NCI-H1105 (cell line): ENCODE measurements at regions not wholly inside any gene's neighbourhood (a gene's known extent, or its start where the extent isn't known, plus 50 kb on each side); places are given as distances from the start of the nearest gene placed in this dataset.

ENCODE experiments used
- DNase-seq: peaks from one replicate; lab custom pipeline; 2025; lab: John Stamatoyannopoulos, UW

DNA sequence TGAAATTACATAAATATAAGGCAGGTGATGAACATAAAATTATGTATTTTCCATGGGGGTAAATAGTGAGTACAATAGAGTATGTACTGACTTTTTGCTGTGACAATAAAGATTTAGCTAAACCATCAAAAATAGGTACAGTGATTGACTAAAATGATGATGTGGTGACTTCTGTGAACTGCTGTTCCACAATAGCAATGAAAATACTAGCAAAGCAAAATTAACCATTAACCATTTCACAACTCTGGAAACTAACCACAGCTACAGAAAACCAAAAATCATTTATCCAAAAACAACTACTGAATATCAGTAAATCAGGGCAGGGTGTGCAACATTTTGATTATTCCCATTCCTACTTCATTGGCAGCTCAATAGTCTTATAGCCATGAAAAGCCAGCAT is 161.4 kb upstream of the GYPC start:
- no peak for DNase-seq

DNA sequence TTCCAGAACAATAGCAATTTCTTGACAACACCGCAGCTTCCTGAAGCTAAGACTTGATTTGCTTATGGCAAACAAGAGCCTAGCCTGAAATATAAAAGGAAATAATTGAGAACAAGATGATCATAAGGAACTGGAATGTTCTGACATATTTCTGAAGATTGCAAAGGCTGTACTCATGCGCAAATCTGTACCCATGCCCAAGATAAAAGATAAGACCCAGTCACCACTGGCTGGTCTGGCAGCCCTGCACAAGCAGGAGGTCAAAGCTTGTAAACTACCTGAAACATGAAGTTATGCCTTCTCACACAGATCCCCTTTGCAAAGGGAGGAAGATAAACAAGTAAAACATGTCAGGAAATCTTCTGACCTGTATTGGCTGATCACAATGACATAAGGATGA is 160.8 kb upstream of the GYPC start:
- DNase-seq, result no peak

DNA sequence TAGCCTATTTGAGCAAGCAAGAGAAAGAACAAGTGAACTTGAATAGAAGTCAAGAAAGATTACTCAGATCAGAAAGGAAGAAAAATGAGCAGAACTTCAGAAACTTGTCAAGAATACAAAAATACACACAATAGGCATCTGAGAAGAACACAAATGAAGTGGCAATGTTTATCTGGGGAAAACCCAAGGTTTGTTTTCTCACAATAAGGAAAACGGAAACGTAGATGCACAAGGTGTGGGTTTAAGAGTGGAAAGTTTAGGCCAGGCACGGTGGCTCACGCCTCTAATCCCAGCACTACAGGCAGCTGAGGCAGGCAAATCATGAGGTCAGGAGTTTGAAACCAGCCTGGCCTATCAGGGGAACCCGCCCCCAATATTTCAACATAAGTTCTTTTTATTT is 159.5 kb upstream of the GYPC start:
- no peak for DNase-seq

DNA sequence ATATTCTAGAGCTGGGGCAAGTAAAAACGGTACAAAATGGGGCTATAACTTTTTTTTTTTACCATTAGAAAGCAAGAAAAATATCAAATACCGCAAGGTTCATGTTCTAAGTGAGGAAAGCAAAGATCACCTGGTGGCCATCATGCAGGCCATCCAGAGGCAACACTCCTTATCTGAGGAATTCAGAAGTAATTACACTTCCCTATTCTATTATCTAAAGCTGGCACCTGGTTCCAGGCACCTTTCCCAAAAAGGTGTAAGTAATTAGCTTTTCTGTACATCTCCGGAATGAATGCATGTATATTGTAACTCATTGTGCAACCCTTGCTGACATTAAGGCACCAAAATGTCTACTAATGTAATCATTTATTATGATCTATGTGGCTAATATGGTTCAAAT is 152.5 kb upstream of the GYPC start:
- no peak for DNase-seq

DNA sequence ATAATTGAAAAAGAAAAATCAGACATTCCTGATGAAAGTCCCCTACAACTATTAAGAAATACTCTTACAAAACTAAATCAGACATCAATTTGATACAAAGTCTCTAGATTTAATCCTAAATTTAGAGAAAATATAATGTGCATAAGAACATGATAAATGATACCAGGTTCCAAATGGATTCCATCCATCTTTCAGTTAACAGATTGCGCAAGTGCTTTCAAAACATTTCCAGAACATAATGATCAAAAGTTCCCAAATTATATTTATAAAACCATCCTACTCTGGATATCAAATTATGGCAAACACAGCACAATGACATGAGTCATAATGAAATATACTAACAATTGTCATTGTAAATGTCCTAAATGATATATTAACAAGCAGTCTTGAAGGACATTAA is 151.0 kb upstream of the GYPC start:
- DNase-seq, result no peak

DNA sequence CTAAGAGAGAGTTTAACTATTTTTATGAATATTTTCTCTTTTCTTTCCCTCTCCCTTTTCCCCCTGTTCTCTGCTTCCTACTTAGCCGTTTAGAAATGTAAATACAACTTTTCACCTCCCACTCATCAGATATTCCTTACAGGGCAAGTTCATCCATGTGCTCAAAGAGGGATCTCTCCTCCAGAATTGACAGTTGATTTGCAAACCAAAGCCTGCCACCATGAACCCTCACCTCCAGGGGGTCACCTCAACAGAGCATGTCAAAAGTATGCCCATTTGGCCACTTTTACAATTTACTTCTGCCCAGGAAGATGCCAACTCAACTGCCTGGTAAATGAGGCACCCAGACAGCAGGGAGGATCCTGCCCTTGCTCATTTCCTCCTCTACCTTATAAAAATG is 149.2 kb upstream of the GYPC start:
- no peak for DNase-seq

DNA sequence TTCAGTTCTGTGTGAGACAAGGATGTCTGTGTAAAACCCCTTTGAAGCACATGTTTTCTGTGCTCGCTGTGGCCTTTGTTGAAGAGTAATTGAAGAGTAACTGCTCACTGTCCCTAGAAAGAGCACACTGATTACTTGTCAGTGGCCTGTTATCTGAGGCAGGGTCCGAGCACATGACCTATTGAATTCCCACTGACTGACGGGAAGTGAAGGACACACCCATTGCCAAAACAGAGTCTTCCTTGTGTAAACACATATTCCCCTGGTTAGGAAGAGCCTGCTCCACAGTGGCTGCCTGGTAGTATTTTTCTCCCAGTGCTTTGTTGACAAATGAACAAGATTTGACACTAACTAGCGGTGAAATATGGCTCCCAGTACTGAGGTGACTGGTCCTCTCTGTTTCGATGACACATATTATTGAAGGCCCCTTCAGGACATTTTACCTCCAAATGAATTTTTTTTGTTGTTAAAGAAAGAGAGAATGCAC is 148.5 kb upstream of the GYPC start:
- DNase-seq, result no peak

DNA sequence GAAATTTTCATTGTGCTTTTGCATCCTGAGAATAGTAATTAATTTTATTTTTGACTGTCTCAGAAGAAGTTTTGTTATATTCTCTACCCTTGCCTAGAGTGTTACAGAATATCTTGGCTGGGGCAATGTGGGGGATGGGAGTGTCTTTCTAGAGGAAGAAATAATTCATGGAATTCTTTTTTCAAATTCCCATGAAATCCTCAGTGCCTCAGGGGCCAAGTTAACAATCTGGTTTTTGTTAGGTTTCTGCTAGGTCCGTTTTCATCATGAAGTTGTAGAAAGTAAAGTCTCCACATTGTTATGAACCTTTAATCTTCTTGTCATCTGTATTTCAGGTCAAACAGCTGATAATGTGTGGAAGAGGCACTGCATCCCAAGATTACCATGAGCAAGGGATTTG is 145.6 kb upstream of the GYPC start:
- no peak for DNase-seq

DNA sequence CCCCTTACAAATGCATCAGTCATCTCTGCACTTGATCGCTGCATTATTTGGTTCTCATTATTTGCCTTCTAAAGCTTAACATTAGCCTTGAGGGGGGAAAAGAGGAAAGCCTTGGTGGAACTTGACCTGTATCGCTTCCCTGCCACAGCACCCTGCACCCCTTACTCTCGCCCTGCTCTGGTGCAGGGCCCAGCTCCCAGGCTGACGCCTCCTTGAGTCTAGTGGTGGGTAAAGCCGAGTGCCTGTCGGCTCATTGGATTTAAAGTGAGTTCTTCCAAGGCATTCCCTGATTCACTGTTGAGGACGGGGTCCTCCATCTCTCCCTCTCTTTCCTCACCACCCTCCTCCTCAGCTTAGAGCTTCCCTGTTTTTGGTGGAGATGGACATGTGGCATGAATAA is 145.0 kb upstream of the GYPC start:
- no peak for DNase-seq

DNA sequence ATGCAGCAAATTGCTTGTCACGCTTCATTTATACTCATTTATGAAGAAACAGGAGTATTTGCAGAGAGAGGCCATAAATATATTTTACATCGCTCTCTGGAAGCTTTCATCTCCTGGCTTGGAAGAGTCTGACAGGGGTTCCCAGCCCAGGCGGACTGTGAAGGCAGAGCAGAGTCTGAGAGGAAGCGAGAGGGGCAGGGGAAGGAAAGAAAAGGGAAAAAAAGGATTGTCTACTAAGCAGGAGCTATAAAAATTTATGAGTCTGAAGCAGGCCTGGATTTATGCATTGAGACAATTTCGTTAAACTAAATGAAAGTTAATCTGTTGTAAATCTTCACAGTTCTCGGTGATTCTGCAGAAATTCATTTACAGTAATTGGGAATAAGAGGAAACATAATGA is 143.9 kb upstream of the GYPC start:
- DNase-seq, result no peak

DNA sequence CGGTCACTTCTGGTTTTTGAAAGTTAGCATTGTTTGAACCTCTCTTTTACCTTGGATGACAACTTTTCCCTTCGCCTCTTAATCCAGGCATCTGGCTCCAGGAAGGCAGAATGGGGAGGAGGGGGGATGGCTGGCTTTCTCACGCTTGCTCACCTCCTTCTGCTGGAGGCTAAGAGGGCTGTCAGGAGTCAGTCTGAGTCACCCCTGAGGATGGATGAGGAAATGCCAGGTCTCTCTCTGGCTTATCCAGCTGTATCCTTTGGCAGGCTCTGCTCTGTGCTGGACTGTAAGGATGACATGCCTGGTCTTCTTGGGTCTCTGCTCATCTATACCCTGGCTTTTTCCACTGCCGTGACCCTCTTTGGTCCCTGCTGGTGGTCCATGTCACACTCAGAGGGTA is 142.9 kb upstream of the GYPC start:
- DNase-seq, result no peak

DNA sequence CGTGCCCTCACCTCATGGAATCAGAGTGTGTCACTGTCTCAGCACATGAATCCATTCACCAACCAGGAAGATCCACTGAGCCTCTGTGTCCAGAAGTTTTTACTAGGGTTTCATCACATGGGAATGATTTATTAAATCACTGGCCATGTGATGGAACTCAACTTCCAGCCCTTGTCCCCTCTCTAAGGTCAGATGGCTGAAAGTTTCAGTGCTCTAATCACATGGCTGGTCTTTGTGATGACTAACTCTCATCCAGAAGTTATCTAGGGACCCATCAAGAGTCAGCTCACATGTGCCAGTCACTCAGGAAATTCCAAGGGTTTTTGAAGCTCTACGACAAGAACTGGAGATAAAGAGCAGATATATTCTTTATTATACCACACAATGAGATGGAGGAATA is 140.5 kb upstream of the GYPC start:
- DNase-seq, result no peak

DNA sequence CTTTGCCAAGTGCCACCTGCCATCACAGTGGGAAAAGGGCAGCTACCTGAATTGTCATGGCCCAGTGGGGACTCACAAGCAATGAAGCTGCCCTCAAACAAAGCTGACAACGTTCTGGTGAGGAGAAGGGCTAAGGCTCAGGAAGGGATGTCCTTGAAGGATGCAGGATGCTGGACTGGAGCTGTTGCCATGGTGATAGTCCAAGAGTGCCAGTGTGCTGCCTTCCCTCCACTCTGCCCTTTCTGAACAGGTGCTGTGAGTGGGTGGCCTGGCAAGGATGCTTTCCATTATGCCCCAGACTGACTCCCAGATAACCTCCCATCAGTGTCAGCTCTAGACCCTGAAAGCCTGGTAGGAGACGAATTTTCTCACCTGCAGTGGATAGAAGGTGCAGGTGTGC is 137.8 kb upstream of the GYPC start:
- no peak for DNase-seq

DNA sequence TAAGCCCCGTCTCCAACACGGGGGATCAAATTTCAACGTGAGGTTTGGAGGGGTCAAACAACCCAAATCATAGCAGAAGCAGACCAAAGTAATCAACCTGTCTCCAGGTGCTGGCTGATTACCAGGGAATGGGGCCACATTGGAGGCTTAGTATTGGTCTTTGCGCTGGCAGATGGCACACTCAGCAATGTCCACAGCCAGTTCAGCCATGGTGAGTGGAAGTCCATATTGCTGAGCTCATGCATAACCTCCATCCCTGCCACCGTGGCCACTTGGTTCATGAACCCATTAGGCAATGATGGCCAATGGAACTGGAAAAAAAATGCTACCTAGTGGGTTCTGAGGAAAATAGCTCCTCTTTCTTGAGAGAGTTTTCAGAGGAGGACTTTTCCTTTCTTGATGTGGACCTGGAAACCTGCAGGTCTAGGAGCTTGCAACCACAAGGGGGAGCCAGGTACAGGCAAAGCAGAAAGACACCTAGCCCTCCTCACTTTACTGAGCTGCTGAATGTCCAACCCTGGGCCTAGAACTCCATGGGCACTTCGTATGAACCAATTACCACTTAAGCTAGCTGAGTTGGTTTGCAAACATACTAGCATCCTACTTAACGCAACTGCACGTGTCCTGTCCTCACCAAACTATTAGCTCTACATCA is 128.0 kb upstream of the GYPC start:
- DNase-seq, result no peak

DNA sequence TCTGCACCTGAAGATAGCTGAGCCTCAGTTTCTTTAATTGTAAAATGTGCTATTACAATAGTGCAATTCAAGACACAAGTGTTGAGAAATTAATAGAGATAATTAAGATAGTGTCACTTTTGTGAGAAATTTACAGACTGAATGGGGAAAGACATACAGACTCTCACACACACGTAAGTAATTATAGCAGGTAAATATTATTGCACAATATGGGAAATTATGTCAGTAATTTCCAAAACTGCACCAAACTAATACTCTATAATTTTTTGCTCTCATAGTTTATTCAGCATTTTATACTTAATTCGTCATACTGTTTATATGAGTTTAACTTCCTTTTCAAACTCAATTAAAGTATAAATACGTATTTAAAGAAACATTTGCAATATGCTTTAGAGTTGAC is 124.9 kb upstream of the GYPC start:
- no peak for DNase-seq

DNA sequence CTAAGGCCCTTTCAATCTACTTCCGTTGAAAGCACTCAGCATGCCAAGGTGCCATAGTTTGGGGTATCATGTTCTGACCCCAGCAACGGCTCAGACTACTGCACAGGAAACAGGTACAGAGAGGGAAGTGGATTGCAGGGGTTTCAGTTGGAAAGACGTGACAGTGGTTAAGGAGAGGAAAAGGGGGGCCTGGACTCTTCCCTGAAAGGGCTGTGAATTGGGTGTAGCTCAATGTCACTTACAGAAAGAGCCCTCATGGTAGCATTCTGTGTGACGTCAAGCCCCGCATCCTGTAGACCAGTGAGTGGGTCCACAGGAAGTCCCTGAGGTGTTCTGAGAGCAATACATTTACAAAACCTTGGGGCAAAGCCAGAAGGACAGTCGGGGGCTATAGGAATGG is 121.5 kb upstream of the GYPC start:
- DNase-seq, result no peak

DNA sequence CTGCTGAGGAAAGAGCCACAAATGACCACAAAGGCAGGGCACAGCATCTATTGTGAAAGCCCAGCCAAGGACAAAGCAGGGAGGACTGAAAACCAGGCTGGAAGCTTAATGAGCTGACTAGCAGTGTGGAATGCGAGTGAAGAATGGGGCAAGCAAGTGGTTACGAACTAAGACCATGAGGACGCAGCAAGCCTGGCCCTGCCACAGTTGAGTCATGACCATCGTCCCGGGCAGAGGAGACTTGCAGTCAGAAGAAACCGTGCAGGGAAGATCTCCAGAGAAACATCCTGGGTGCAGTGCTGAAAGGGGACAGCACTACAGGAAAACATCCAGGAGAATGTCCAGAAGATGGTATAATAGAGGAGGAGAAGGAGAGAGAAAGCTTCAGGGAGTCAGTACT is 120.5 kb upstream of the GYPC start:
- no peak for DNase-seq

DNA sequence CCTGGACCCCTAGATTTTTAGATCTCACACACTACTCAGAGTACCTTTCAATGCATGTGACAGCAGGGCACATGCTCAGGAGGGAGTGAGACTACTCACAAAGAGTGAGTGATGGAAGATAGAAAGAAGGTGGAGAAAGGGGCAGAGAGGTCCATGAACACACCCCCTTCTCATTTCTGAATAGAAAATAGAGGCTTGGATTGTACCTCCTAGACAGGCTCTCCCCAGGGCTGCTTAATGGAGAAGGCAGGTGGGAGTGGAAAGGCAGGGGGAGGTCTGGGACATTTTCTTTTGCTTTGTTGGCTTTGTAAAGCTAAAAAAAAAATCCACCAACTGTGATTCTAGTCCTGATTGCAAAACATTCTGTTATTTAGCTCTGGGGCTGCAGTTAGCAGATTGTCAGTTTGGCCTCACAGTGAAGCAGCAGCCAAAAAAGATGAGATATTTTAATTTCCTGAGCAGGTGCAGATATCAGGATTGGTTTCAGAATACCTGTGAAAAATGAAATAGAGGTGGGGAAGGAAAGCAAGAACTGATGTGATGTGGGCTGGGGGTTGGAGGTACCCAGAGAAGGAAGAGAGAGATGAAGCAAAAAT is 119.3 kb upstream of the GYPC start:
- DNase-seq, result no peak

DNA sequence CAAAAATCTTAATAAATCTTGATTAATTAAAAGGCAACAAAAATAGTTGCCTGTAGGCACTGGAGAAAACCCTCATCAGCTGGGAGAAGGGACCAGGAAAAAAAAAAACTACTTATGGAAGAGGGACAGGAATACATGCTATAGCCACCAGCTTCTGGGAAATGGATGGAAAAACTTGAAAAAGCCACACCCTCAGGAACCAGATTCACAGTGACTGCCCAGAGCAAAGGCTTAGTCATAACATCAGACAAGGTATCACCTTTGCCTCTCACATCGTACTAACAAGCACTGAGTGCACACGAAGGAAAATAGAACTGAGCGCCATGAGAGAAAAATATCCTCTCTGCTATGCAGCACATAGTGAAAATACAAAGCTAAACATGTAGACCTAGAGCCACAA is 116.9 kb upstream of the GYPC start:
- no peak for DNase-seq

DNA sequence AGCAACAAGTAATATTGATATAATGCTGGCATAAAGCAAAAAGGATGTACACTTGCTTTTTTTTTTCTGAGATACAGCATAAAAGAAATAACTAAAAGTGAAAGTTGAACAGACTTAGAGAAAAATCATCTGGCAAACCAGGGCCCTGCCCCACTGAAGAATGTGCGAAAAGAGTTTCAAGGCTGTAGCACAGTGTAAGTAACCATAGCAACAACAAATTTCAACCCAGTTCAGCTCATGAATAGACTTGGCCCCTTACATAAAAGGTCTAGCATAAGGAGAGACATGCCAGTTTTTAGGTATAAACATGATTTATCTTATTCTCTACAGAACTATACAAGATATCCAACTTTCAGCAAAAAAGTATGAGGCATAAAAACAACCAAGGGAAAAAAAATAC is 113.7 kb upstream of the GYPC start:
- no peak for DNase-seq

DNA sequence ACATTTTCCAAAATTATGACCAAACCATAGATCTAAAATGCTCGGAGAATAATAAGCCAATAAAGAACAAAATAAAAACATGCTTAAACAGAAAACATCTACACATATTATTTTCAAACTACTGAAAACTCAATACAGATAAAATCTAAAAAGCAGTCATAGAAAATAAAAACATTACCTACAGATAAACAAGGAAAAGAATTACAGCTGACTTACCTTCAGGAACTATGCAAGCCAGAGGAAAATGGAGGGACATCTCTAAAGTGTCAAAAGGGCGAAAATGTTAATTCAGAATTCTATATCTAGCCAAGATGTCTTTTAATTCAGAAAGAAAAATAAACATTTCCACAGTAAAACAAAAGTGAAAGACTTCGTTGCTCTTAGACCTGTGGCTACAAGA is 112.9 kb upstream of the GYPC start:
- peak; percentile 10 for DNase-seq

DNA sequence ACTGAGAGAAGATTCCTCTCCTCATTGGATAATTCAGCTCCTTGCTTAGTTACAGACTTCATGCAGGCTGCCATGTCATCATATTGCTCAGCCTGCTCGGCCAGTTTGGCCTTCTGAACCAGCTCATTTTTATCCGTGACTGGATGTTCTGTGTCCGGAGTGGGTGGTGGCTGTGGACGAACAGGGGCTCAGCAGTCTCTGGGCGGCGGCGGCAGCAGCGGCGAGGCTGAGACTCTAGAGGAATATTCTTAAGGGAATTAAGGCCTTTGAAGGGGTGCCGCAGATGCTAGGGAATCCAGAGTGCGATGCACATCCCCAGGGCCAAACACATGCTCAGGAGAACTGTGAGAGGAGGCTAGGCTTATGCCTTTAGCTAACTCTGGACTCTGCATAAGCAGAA is 97.9 kb upstream of the GYPC start:
- DNase-seq, result no peak

DNA sequence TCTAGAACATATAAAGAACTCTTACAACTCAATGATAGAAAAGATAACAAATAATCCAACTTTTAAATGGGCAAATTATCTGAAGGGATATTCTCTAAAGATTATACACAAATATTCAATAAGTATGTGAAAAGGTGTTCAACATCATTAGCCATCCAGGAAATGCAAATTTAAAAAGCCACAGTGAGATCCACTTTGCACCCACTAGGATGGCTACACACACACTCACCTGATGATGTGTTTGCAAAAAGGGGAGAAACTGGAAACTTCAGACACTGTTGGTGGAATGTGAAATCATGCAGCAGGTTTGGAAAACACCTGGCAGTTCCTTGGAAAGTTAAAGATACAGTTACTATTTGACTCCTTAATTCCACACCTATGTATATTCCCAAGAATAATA is 87.2 kb upstream of the GYPC start:
- DNase-seq, result no peak

DNA sequence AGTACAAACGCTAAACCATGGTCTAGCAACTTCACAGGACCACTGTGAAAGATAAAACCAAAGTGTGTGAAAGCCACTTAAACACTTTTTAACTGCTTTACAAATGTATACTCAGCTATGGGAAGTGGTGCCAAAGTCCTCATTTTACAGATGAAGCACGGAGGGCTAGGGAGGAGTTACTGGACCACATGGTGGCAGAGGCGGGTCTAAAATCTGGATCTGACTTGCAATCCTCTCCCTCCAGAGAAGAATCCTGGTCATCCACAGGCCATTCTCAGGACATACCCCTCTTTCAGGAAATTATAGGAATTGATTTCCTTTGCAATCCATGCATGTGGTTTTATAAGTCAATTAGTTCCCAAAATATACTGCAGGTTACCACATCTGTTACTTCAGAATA is 84.6 kb upstream of the GYPC start:
- no peak for DNase-seq
